Left ventricle myocardium inferior (tissue), 1 donor: ENCODE measurements at regions not wholly inside any gene's neighbourhood (a gene's known extent, or its start where the extent isn't known, plus 50 kb on each side); places are given as distances from the start of the nearest gene placed in this dataset.

ENCODE experiments used
- DNase-seq: peaks from one replicate; pipeline ENCODE4 v3.0.0-alpha.2; 2020
- H3K27ac ChIP-seq: fragments of 200-600 bp; replicated peaks from 2 replicates; pipeline ENCODE4 v1.8.0; 2021
- H3K27me3 ChIP-seq: fragments of 200-600 bp; 2 replicates; pipeline ENCODE4 v1.8.0; 2021; ENCODE audit warnings: low read depth
- H3K36me3 ChIP-seq: fragments of 200-600 bp; 2 replicates; pipeline ENCODE4 v1.8.0; 2021
- H3K4me1 ChIP-seq: fragments of 200-600 bp; 2 replicates; pipeline ENCODE4 v1.8.0; 2021
- H3K4me3 ChIP-seq: fragments of 200-600 bp; 2 replicates; pipeline ENCODE4 v1.8.0; 2021; ENCODE audit warnings: mild to moderate bottlenecking, moderate library complexity
- H3K9me3 ChIP-seq: fragments of 200-600 bp; replicated peaks from 2 replicates; pipeline ENCODE4 v1.8.0; 2021
- intact Hi-C: fragments of 100-400 bp; cut with micrococcal nuclease; formaldehyde crosslinking; loops from one replicate; pipeline ENCODE4 v1.11.0; 2022
- TF ChIP-seq, protein P1 (sequence below): fragments of 200-600 bp; IDR thresholded peaks from 2 replicates; pipeline ENCODE4 v1.8.0; 2021; ENCODE audit warnings: antibody characterized with exemption, mild to moderate bottlenecking, borderline replicate concordance
- donor health status: DM: no; HTN: yes; CAD: no; lungs with severe emphysema.

DNA sequence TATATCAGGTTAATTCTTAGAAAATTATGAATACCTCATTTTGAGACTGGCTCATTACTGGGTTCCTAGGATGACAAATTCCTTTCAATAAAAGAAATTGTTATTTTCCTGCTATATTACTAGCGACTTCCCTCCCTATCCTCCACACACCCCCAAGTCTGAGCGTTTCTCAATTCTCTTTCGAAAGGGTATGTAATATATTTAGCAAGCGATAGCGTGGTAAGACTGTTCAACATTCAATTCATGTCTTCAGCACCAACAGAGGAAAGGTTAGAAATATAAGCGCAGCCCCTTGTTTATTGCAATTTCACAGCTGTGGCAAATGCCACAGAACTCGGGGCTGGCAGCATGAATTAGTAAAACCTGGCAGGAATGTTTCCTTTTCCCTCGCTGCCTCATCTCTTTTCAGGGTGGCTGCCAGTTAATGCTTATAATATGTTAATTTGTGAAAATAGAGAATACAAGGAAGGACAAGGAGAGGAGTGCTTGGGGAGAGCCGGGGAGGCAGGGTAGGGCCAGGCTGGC is 152.7 kb upstream of the TBCA start:
- intact Hi-C loops, result no loop called here

DNA sequence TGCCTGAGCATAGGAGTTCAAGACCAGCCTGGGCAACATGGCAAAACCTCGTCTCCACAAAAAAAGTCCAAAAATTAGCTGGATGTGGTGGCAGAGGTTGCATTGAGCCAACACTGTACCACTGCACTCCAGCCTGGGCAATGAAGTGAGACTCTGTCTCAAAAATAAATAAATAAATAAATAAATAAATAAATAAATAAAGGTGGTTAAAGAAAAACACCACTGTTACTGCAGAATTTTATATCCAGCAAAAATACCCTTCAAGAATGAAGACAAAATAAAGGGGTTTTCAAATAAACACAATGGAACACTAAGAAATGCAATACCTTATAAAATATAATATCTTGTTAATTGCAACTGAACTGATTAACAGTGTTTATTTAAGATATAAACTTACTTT is 150.2 kb upstream of the TBCA start:
- Histone ChIP-seq H3K4me3 (no peak overlapping the region), H3K9me3 (no peaks in the 10 kb centered on the region), H3K27ac (no peak overlapping the region), H3K36me3 (no peaks in the 10 kb centered on the region), H3K27me3 (peaks cover 46% of the 10 kb centered on the region), H3K4me1 (no peaks in the 10 kb centered on the region)
- intact Hi-C loops, result no loop called here
- DNase-seq, result no peak
- TF ChIP-seq, protein P1, sequence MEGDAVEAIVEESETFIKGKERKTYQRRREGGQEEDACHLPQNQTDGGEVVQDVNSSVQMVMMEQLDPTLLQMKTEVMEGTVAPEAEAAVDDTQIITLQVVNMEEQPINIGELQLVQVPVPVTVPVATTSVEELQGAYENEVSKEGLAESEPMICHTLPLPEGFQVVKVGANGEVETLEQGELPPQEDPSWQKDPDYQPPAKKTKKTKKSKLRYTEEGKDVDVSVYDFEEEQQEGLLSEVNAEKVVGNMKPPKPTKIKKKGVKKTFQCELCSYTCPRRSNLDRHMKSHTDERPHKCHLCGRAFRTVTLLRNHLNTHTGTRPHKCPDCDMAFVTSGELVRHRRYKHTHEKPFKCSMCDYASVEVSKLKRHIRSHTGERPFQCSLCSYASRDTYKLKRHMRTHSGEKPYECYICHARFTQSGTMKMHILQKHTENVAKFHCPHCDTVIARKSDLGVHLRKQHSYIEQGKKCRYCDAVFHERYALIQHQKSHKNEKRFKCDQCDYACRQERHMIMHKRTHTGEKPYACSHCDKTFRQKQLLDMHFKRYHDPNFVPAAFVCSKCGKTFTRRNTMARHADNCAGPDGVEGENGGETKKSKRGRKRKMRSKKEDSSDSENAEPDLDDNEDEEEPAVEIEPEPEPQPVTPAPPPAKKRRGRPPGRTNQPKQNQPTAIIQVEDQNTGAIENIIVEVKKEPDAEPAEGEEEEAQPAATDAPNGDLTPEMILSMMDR, result no peak

More for the DNA sequence above, 152.7 kb upstream of the TBCA start:
- peaks cover 62% of the 10 kb centered on the region for H3K27me3 ChIP-seq
- DNase-seq, result no peak
- no peak overlapping the region for H3K4me3 ChIP-seq
- no peaks in the 10 kb centered on the region for H3K4me1 ChIP-seq
- H3K36me3 ChIP-seq, result no peaks in the 10 kb centered on the region
- TF ChIP-seq, protein P1, result no peak
- no peaks in the 10 kb centered on the region for H3K9me3 ChIP-seq
- no peak overlapping the region for H3K27ac ChIP-seq

DNA sequence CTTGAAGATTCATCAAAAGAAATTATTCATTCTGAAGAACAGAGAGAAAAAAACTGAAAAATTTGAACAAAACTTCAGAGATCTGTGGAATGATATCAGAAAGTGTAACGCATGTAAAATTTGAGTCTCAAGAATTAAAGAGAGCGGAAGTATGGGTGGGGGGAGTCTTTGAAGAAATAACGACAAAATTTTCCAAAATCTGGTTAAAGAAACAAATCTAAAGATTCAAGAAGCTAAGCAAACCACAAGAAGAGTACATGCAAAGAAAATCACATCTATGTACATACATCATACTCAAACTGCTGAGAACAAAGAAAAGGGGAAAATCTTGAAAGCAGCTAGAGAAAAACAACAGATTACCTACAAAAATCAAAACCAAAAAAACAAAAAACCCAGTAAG is 149.4 kb upstream of the TBCA start:
- H3K4me1 ChIP-seq, result no peaks in the 10 kb centered on the region
- no peak for DNase-seq
- peaks cover 42% of the 10 kb centered on the region for H3K27me3 ChIP-seq
- intact Hi-C loops, result no loop called here
- no peak overlapping the region for H3K27ac ChIP-seq
- no peaks in the 10 kb centered on the region for H3K9me3 ChIP-seq
- no peaks in the 10 kb centered on the region for H3K36me3 ChIP-seq
- TF ChIP-seq, protein P1, result no peak
- H3K4me3 ChIP-seq, result no peak overlapping the region

DNA sequence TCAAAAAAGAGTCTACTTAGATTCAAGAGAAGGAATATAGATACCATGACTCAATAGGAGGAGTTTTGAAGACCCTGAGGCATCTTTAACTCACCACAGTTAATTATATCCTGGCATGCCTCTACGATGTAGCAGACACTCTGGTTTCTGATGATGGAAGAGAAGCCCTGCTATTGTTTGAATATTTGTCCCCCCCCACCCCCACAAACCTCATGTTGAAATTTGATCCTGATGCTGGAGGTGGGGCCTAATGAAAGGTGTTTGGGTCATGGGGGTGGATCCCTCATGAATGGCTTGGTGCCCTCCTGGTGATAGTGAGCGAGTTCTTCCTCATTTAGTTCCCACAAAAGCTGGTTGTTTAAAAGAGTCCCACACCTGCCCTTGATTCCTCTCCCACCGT is 147.9 kb upstream of the TBCA start:
- DNase-seq, result no peak
- Histone ChIP-seq H3K36me3 (no peaks in the 10 kb centered on the region), H3K4me3 (no peak overlapping the region), H3K4me1 (no peaks in the 10 kb centered on the region), H3K27me3 (peaks cover 29% of the 10 kb centered on the region), H3K9me3 (no peaks in the 10 kb centered on the region), H3K27ac (no peak overlapping the region)
- TF ChIP-seq, protein P1, result no peak
- intact Hi-C loops, result no loop called here

DNA sequence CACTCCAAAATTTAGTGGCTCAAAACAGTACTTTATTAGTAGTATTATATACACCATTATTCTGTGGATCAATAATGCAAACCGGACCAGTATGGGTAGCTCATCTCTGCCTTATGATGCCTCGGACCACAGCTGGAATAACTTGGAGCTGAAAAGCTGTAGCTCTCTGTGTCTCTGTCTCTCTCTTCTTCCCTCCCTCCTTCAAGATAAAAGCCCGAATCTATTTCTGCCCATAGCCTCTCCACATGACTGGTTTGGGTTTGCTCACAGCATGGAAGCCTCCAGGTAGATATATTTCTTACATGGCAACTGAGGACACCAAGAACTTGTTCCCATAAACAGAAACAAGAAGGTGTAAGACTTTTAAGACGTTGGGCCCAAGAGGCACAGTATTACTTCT is 147.5 kb upstream of the TBCA start:
- TF ChIP-seq, protein P1, result no peak
- H3K27me3 ChIP-seq, result peaks cover 29% of the 10 kb centered on the region
- no peaks in the 10 kb centered on the region for H3K9me3 ChIP-seq
- no peak overlapping the region for H3K4me3 ChIP-seq
- H3K36me3 ChIP-seq, result no peaks in the 10 kb centered on the region
- no peaks in the 10 kb centered on the region for H3K4me1 ChIP-seq
- intact Hi-C loops, result no loop called here
- DNase-seq, result no peak
- H3K27ac ChIP-seq, result no peak overlapping the region
